HG03575 (cell line): ENCODE measurements at regions not wholly inside any gene's neighbourhood (a gene's known extent, or its start where the extent isn't known, plus 50 kb on each side); places are given as distances from the start of the nearest gene placed in this dataset.

ENCODE experiments used
- ATAC-seq: cut with Tn5 transposase; IDR thresholded peaks from one replicate; pipeline ENCODE4 v1.9.1; 2021; ENCODE audit not compliant: unreplicated experiment, insufficient number of reproducible peaks, low FRiP score; ENCODE audit errors: extremely low read depth

DNA sequence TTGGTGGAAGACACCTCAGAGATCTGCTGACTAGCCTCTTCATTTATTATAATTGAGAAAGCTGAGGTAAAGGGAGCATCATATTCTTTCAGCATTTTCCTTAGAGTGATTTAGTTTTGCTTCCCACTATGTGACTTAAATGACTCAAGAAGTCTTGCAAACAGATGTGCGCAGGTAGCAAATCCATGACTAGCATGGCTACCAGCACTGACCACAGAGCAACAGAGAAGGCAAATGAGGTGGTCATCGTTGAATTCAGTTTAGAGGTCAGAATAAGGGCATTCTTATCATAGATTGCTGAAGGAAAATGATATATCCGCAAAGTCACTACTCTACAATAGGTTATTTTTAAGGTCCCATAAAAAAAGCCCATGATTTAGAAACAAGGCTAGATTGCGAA, 162.2 kb downstream of the PIK3R1 start:
- no peak for ATAC-seq

DNA sequence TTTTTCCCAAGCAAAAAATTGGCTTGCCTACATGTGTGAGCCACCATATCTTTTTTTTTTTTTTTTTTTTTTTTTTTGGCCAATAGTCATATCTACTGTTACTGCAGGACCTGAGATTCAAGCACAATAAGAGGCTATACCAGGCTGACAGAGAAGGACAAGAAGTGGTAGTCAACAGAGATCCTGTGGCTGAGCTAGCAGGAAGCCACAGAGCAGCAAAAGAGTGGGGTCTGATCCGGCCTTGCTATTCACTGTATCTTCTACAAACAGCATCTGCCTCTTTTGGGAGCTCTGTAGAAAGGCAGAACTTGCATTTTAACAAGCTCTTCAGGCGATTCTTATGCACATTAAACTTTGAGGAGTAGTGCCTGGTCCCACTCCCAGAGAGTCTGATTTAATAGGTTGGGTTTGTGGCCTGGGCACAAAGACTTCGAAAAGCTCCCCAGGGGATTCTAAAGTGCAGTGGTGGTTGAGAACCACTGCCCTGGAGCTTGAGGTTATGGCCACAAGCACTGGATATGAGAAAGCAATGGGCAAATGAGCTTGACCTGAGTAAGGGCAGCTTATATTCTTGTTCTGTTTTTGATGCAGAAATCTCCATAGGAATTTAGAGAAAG, 162.8 kb downstream of the PIK3R1 start:
- ATAC-seq = no peak

DNA sequence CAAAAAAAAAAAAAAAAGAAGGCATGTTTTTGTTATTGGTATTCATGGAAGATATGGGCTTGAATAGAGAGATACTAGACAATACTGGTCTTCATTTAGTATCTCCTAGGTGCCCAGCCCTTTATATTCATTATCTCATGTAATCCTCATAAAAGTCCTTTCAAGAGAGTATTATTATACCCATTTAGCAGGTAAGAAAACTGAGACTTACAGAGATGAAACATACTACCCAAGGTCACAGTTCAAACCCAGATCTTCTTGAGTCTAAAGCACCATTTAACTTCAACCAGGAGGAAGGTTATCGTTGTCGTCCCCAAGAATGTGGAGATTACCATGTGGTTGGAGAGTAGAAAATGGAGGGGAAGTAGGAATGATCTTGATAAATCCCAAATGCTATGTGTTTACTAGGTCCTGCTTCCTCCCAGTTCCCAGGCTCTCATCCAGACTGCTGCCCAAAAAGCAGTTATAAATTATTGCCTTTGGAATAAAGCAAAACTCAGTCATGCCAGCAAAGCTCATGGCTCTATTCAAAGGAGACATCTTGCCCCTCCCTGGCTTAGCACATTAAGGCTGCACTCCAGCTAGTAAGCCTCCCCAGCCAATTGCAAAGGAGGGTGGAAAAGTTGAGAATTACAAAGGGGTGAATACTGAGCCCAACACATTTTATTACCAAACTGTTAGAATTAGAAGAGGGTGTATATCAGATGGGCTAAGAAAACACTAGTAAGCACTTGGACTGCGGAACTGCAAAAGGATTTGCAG, 163.9 kb downstream of the PIK3R1 start:
- no peak for ATAC-seq

DNA sequence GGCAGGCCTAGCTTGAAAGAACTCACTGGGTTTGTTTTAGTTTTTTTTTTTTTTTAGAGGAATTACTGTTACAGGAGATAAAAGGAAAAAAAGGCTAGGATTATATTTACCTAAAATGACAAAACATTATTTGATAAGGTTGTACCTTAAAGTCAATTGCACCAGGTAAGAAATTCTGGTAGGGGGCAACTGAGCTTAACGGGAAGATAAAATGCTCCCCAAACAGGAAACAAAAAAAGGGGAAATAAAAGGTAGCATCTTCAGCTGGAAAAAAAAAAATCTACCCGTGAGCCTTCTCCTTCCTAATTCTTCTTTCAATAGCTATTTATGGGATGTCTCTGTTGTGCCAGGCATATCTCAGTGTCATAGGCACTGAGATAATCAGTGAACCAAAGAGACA, 164.5 kb downstream of the PIK3R1 start:
- ATAC-seq = no peak

DNA sequence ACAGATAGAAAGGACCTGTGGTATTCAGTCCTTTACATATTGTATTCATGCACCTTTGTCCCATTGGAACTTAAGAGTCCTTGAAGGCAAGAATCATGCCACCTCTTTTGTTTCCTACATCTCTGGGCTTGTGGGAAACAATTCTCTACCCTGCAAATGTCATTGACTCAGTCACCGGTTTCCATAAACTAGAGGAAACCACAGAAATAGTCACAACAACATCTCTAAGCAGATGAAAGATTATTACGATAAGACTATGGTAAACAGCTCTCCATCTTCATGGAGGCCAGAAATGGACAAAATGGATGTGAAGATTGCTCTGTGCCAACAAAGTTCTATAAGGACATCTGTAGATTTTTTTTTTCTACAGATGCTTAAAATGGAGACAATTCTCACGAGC, 165.5 kb downstream of the PIK3R1 start:
- no peak for ATAC-seq

DNA sequence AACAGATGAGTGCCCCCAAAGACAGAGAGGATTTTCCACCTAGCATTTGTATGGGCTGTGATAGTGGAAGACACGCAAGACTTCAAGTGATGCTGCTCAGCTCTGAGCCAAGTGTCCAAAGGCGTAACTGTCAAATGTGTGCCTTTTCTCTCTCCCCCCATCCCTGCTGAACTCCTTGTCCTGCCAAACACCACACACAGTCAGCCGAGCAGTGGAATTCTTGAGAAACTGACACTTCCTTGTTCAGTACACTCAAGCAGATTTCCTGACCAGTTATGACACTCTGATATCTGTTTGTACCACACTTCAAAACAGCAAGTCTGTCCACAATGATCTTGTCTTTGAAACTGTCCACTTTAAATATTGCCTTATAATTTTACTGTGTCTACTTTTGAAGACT, 166.4 kb downstream of the PIK3R1 start:
- no peak for ATAC-seq

- no peak for ATAC-seq
Measured at GRCh38 chr5:68382640-68383039, 167.1 kb downstream of the PIK3R1 start.

DNA sequence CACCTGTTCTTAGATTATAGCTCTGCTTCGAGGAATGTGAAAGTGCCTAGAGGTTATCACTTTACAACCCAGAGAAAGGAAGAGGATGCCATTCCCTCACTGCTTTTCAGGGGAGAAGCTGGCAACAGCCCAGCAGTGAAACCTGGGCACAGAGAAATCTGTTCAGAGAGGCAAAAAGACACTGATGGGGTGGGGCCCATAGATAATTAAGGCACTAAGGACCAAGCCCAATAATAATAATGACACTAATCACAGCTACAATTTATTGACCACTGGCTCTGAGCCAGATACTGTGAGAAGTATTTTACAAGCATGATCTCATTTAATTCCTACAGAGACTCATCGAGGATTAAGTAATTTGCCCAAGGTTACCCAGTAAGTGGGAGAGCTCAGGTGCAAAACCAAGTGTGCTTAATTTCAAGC, 168.3 kb downstream of the PIK3R1 start:
- ATAC-seq = no peak

GRCh38 chr5:68384936-68385594, 169.5 kb downstream of the PIK3R1 start:
- ATAC-seq = no peak

DNA sequence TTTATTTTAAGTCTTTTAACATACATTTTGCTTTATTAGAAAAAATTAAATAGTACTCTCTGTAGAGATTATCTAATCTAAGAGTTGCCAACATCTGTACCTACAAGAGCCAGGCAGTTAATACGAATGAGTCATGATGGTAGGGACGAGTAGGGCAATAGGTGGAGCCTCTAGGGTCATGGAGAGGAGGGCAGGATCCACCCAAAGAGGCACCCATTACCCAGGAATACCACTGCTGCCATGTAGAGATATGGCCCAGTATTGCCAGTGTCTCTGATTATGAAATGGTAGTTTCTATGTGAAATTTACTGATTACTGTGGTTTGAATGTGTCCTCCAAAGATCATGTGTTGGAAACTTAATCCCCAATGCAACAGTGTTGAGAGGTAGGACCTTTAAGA, 170.4 kb downstream of the PIK3R1 start:
- no peak for ATAC-seq

- no peak for ATAC-seq
Measured at GRCh38 chr5:68387074-68387796, 171.7 kb downstream of the PIK3R1 start.

- no peak for ATAC-seq
Measured at GRCh38 chr5:68389618-68390017, 174.1 kb downstream of the PIK3R1 start.

DNA sequence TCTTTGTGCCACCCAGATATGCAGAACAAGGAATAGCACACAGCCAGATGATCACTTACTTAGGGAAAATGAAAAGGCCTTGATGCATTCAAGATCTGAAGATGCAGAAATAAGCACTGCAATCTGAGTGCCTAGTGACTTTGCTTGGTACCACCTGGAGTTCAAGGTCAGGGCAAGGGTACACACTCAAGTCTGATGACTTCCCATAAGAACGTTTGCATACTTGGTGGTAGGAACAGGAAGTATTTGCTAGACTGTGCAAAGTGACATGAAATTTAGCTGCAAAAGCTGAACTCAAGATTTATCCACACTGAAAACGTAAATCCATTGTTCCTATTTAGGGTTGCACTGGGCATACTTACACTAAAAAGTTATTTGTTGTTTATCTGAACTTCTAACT, 177.1 kb downstream of the PIK3R1 start:
- ATAC-seq = no peak

- no peak for ATAC-seq
Measured at GRCh38 chr5:68395302-68395701, 179.7 kb downstream of the PIK3R1 start.

DNA sequence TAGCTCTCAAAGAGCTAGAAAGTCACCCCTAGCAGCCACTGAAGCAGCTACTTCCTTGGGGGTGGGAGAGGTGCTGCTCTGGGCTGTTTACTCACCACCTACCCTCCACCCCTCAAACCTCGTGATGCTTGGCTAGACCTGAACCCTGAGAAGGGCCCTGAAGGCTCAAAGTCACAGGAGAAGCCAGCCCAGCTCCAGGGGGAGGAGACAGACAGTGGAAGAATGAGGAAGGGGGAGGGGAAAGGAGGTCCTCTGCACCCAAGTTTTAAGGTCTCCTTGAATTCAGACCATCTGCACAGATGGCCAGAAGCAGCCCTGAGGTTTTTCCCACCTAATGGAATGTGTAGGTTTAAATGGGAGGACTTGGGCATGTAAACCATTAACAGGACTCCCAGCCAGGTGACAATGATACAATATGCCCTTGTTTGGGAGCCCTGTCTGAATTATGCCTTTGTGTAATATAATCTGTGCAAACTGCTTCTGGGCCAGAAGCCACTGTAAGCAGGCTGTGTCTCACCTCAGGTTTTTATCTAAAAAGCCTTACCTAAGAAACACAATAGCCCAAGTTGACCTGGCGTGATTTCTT, 180.5 kb downstream of the PIK3R1 start:
- no peak for ATAC-seq

DNA sequence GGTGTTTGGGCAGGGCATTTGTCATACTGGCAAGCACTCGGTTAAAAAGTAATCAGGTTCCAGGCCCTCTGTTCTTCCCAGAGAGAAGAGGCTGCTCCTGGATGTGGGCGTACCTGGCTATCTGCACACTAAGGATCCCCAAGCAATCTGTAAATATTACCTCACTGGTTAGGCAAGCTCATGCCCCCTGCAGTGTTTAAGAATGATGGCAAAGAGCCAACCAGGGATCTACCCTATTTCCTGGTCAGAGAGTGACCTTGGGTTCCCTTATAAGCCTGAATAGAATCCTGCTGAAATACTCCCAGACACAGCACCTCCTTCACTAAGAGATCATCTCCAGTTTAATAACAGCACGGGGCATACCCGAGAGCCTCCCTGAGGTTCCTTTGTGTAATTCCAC, 181.2 kb downstream of the PIK3R1 start:
- no peak for ATAC-seq

- ATAC-seq = no peak
Measured at GRCh38 chr5:68398146-68398812, 182.7 kb downstream of the PIK3R1 start.

DNA sequence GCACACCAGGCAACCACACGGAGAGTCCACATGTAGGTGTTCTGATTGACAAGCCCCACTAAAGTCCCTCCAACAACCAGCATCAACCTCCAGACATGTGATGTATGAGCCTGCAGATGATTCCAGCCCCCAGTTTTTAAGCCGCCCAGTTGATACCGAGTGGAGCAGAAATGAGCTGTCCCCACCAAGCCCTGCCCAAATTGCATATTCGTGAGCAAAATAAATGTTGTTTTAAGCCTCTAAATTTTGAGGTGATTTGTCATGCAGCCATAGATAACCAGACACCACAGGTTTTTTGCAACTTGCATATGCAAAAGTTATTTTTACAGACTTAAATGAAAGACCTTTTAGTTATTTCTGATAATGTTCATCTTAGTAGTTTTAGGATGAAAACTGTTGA, 187.7 kb downstream of the PIK3R1 start:
- ATAC-seq = no peak

GRCh38 chr5:68404246-68404645, 188.7 kb downstream of the PIK3R1 start:
- no peak for ATAC-seq
